ENCODE measurements at regions not wholly inside any gene's neighbourhood (a gene's known extent, or its start where the extent isn't known, plus 50 kb on each side); places are given as distances from the start of the nearest gene placed in this dataset.
"Not testable (repeated sequence)": the region's sequence is repeated elsewhere in the genome, so short reads cannot be mapped to it uniquely, and the experiment has no call there.

GRCh38 chr3:75325716-75326115 is 338.4 kb upstream of the FRG2C start:
- DNase-seq = no peak

DNA sequence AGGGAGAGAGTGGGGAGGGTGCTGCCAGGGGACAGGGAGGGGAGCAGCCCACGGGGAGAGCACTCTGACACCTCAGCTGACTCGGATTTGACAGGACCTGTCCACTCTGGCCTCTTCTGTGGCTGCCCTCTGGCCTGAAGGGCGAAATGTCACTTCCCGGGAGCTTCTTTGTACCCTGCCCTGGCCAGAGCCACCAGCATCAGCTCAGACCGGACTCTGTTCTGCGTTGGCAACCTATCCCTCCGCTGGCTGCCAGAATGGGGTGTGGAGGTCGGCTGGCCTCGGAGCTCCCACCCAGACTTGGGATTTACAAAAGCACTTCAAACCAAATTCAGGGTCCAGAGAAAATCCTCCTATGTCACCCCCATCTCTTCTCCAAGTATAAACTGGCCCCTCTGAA is 336.7 kb upstream of the FRG2C start:
- no peak for DNase-seq

DNA sequence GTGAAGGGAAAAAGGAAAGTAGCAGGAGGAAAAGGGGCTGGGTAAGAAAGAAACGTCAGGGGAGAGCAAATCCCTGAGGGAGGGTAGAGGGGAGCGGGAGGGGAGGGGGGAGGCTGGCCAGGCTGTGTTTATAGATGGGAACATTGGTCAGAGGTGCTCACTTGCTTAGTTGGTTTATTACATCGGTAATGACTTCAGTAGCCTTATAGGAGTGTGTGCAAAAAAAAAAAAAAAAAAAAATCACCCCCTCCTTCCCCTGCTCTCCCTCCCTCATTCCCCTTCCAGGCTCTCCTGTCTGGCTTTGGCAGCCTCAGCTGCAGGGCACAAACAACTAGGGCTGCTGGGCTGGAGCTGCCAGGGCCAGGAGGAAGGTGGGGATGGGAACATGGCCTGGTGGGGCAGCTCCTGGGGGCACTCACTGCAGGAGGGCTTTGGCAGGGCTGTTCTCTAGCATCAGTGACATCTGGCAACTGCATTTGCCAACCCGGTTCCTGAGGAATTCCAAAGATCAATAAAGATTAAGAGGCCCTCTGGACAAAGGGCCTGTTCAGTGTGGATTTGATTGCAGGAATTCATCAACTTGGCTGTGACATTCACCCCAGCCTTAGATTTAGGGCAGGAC is 334.5 kb upstream of the FRG2C start:
- no peak for DNase-seq

GRCh38 chr3:75330446-75330845 is 333.7 kb upstream of the FRG2C start:
- DNase-seq = not testable (repeated sequence)

DNA sequence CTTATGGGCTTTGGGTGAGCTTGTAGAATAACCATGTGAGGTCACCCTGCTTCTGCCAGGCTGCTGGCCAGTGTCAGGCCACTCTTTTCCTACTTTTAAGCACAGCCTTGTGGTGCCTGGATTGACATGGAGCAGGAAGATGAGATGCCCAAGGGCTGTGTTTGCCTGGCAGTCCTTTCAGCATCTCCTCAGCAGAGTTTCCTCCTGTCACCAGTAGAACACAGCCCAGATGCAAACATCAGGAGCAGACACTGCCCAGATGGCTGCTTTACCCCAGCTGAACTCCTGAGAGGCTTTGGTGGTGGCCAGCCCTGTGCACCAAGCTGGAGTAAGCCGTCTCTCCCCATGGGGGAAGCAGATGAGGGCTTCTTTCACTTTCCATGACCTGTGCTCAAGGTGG is 332.0 kb upstream of the FRG2C start:
- not testable (repeated sequence) for DNase-seq

DNA sequence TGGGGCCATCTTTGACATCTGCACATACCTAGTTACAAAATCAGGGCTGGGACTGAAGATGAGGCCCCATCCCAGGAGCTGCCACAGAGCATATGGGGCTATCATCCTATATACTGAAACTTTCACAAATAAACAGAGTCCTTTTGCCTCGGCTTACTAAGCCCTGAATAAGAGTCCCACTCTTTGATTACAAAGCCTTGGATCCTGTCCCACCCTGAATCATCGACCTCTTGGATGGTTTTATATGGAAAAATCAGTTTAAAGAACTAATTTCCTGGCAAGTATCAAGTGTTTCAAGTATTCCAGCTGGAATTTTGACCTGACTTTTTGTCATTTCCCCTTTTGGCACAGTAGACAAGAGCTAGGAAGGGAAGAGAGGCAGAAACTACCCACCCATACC is 331.3 kb upstream of the FRG2C start:
- no peak for DNase-seq

DNA sequence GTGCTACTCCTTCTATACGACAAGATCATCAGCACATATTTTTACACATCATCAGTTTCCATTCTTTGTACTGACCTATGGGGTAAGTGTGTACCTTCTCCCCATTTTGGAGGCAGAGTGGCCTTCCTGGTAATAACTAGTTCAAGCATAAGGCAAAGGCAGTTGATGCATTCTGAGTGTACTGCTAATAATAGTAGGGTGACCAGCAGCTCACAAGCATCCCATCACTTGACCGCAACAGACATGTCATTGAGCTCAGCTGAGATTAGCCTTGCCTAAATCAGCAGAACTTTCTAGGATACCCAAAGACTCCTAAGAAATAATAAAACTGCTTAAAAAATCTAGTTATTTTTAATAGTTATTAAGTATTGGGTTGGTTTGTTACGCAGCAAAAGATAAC is 329.8 kb upstream of the FRG2C start:
- no peak for DNase-seq

- DNase-seq = no peak
Measured at GRCh38 chr3:75337226-75337900, 326.8 kb upstream of the FRG2C start.

GRCh38 chr3:75338342-75338741 is 325.8 kb upstream of the FRG2C start:
- no peak for DNase-seq

DNA sequence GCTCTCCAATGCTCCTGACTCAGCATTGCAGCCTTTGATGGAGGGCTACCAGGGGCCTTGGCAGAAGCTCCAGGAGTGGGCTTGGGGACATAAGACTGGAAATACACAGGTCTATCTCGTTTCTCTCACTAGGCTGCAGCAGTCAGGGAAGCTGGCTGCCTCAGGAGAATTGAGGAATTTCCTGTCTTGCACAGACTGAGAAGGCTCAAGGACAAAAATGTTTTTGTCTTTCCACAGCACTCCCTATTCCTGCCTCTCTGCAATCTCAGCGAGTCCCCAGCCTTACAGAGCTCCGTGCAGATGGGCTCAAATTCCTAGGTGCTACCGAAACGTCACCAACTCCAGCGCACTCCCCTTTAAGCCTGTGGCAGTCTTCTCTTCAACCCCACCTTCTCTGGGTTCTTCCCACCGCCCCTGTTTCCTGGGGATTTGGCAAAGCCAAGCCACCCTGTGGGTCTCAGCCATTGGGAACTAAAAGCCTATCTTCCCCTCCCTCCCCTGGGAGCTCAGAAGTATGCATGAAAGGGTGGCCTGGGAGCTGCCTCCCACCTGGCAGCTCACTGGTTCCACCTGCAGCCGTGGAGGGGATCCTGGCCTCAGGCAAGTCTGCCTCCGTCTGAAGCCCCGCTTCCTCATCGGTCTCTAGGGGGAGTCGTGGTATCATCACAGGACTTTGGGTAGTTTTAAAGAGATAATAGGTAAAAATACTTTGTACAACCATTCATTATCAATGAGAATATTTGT is 322.6 kb upstream of the FRG2C start:
- no peak for DNase-seq

- peak in 1 of 2 donors; percentile 34 for DNase-seq
Measured at GRCh38 chr3:75342425-75342824, 321.7 kb upstream of the FRG2C start.

DNA sequence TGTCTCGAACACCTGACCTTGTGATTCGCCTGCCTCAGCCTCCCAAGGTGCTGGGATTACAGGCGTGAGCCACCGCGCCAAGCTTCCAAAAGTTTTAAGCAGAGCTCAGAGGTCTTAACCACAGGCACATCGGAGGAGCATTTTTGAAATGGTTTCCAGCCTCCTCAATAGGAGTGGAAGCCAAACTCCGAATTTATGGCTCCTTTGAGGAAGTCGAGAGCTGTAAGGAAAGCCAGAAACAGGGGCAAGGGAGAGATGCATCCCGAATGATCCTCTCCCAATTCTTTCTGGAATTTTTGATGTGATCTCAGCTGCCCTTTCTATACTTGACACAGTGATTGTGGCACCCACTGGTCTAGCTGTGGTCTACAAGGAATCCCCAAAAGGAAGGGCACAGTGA is 313.6 kb upstream of the FRG2C start:
- DNase-seq = not testable (repeated sequence)

- peak in 1 of 2 donors; percentile 3 for DNase-seq
Measured at GRCh38 chr3:75362086-75362784, 301.9 kb upstream of the FRG2C start.

DNA sequence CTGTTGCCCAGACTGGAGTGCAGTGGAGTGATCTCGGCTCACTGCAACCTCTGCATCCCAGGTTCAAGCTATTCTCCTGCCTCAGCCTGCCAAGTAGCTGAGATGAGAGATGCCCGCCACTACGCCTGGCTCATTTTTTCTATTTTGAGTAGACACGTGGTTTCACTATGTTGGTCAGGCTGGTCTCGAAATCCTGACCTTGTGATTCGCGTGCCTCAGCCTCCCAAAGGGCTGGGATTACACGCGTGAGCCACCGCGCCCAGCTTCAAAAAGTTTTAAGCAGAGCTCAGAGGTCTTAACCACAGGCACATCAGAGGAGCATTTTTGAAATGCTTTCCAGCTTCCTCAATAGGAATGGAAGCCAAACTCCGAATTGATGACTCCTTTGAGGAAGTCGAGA is 291.2 kb upstream of the FRG2C start:
- DNase-seq = not testable (repeated sequence)

DNA sequence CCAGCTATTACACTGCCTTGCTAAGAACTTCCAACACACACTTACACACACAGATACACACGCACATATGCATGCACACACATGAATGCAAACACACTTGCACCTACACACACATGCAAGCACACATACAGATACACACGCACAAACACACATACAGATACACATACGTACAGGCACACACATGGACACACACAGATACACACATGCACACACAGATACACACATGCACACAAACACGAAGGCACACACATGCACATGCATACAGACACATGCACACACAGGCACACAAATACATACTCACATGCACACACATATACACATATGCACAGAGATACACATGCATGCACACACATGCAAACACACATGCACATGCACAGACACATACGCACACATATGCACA is 284.3 kb upstream of the FRG2C start:
- not testable (repeated sequence) for DNase-seq

DNA sequence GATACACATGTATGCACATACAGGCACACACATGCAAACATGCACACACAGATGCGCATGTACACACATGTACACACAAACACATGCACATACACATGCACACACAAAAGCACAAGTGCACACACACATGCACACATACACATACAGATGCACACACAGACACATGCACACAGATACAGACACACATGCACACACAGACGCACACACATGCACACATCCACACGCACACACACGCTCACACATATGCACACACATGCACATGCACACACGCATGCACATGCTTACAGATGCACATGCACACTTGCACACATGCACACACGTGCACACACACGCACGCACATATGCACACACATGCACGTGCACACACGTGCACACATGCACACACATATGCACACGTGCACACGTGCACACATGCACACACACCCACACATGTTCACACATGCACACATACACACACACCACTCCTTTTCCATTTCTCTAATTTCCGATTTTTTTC is 283.8 kb upstream of the FRG2C start:
- DNase-seq = no peak

- DNase-seq = not testable (repeated sequence)
Measured at GRCh38 chr3:75384016-75384415, 280.1 kb upstream of the FRG2C start.

GRCh38 chr3:75388486-75389124 is 275.5 kb upstream of the FRG2C start:
- DNase-seq = not testable (repeated sequence)

GRCh38 chr3:75393288-75393694 is 270.8 kb upstream of the FRG2C start:
- not testable (repeated sequence) for DNase-seq

- DNase-seq = not testable (repeated sequence)
Measured at GRCh38 chr3:75394102-75394501, 270.0 kb upstream of the FRG2C start.

- DNase-seq = not testable (repeated sequence)
Measured at GRCh38 chr3:75394562-75395360, 269.4 kb upstream of the FRG2C start.
